Renal pelvis (tissue), 1 donor: ENCODE measurements at regions not wholly inside any gene's neighbourhood (a gene's known extent, or its start where the extent isn't known, plus 50 kb on each side); places are given as distances from the start of the nearest gene placed in this dataset.
A peak's percentile ranks its signal among the peaks of the same experiment; 100 is the strongest.

Experiments used
- DNase-seq: peaks from one replicate; pipeline ENCODE4 v3.0.0-alpha.2; 2013

DNA sequence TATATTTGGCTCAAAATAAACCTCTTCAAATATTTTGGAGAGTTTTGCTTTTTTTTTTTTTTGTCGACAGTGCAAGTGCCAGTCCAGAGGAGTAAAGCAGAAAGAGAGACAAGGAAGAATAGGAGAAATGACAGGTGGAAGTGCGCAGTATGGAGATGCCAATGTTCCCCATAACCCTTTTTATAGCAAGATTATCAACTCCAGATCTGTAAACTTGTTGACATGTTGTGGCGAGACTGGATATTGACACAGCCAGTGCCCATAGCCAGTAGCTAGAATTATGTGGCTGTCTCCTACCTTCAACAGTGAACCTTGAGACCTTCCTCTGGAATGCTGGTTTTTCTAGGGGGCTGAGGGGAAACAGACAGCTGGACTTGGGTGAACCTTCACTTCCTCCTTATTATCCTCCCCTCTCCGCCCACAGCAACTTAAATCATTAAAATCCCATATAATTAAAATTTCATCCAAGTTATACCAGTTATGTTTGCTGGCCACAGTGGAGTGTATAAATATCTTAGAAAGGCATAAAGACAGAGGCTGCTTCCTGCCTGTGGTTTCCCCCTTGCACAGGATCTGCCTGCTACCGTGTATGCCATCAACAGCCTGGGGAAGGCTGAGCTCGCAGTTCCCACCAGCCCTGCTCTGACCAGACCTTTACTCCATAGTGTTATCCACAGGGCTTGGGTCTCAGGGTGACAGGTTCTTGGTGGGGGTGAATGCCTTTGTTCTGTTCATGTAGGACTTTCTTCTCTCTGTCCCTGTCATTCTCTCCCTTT is 112.3 kb upstream of the ANKH start:
- no peak for DNase-seq

DNA sequence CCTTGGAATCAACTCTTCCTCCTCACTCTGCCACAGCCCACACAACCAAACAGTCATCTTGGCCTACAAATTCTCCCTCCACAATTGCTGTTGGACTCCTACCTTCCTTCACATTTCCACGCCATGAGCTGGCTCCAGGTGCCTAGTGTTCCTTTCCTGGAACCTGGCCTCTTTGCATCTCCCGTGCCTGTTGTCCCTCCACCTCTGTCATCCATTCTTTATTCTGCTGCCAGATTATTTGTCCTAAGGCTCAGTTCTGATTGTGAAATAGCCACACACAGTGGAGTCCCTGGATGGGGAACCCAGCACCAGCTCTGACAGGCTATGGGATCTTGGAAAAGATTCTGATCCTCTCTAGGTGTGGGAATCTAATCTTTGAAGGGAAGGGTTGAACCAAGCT is 109.1 kb upstream of the ANKH start:
- DNase-seq, result no peak

DNA sequence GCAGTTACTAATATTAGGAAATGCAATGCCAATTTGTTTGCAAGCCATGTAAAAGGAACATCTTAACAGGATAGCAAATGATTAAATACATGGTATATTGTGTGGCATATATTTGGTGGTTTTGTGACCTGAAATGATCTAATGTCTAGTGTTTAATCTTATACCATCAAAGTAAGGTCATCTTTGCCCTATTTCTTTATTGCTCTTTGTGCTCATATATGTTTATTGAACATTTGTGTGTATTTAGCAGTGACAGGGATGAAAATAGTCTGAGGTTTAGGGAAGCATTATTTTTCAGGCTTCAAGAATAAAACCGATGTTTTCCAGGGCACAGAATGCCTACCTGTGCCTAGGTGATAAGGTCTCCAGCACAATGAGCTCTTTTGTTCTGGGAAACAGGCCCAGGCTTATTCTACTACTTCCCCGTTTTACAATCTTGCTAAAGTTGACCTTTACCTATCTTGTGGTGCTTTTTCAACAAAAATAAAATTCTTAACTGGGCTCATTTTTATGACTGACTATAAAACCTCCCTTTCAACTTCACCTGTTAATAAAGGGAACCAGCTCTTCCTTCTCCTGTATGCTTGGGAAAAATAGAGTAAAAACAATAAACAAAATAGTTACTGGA is 105.6 kb upstream of the ANKH start:
- no peak for DNase-seq

- peak; percentile 33 for DNase-seq
These were observed 104.9 kb upstream of the ANKH start for GRCh38 chr5:14976486-14976885.

DNA sequence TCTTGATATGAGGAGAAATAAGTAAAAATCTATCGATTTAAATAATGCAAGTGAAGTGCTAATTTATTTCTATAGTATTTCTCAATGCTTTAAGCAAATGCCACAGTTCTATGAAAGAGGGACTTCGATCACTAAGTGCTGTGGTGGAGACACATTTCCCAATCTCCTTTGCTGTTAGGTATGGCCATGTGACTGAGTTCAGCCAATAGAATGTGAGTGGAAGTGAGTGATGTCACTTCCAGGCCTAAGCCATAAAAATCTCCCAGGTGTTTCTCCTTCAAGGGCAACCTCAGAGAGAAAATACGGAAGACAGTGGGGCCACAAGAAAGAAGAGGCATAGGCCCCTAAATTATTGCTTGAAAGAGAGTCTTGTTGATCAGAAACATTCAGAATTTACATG is 100.3 kb upstream of the ANKH start:
- no peak for DNase-seq

GRCh38 chr5:14968796-14969195 is 97.2 kb upstream of the ANKH start:
- no peak for DNase-seq

- no peak for DNase-seq
These were observed 95.6 kb upstream of the ANKH start for GRCh38 chr5:14967166-14967565.

- DNase-seq, result no peak
These were observed 94.2 kb upstream of the ANKH start for GRCh38 chr5:14965815-14966214.

GRCh38 chr5:14962604-14963003 is 91.0 kb upstream of the ANKH start:
- no peak for DNase-seq

DNA sequence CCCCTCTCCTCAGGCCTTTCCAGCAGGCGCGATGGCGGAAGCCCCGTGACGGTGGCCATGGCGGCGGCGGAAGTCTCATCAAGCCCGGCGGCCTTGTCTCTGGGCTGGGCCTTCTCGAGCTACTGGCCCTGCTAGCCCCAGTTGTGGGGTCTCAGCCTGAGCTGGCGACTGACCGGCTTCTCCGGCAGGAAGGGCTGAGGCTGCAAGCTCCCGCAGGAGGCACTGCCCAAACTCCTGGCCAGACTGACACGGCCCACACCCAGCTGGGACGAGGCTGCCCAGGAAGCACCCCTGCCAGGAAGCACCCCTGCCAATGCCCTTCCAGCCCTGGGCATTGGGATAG is 88.5 kb upstream of the ANKH start:
- no peak for DNase-seq

- no peak for DNase-seq
These were observed 88.0 kb upstream of the ANKH start for GRCh38 chr5:14959399-14960119.

GRCh38 chr5:14958188-14958587 is 86.6 kb upstream of the ANKH start:
- DNase-seq, result no peak

DNA sequence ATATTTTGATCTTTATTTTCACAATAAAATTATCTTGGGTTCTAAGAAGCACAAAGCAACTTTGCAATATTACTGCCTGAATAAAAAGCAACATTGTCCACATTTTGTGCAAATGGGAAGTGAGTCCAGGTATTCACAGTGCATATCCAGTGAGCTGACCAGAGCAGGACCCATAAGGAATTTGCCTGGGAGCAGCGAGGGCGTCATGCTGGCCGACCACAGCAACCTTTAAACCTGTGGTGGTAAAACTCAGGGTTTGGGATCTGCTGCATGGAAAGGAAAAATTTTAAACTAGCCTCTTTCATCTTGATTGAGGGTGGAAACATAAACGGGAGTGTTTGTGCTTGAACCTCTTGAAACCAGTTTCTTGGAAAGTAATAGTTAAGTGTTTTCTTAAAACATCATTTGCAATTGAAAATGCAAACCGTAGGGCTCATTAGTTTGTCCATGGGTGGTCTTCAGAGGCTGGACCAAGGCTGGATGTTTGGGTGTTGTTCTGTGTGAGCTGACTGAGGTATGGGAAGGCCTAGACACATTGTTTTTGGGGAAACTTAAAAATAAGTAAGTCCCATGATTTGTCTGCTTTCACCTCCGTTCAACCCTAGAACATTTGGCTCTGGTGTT is 85.0 kb upstream of the ANKH start:
- no peak for DNase-seq

GRCh38 chr5:14954616-14955343 is 83.2 kb upstream of the ANKH start:
- no peak for DNase-seq

DNA sequence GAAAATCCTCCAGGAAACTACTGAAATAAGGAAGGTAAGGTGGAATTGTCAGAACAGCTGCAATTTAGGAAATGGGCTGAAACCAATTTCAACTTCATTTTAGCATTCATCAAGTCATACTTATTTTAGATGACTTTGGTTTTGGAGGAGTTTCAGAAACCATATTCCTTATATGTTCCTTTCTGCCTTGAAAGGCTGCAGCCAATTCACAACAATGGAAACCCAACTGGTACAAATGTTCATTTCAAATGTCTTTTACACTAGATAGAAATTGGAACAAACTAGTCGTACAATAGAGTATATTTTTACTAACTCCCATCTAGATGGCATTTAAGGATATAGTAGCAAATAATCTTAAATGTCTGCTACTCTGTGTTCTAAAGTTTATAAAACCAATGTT is 82.6 kb upstream of the ANKH start:
- no peak for DNase-seq

GRCh38 chr5:14953075-14953607 is 81.6 kb upstream of the ANKH start:
- no peak for DNase-seq

GRCh38 chr5:14948383-14948782 is 76.8 kb upstream of the ANKH start:
- no peak for DNase-seq

DNA sequence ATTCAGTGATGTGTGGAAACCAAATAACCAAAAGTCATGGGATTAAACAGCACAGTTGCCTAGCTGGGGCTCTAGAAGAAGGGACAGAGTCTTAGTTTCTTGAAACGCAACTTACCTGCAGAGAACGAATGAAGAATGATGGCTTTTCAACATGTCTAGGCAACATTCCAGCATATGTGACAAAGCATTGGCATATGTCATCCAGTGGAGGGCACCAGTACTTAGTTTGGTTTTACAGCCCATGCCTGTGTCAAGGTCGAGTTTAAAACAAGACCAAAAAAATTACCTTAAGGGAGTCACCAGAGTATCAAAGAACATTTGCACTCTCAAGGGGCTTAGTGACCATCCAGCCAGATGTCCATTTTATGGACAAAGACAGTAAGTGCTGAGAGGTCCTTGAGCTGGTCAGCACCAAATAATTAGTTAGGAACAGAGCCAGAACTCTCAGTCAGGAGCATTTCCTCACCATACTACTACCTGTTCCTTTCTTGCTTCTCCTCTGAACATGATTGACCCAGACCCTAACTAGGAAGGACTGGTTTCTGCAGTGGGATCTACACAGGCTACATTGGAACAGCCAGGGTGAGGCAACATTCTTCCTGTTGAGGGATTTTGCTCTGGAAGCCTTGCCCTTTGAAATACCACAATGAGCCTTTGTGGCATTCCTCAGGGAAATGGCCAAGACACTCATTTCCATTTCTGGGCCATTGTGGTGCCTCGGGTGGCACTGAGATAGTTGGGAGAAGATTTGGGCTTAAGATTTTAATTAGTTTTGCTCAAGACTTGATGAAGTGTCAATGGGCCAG is 75.4 kb upstream of the ANKH start:
- no peak for DNase-seq

DNA sequence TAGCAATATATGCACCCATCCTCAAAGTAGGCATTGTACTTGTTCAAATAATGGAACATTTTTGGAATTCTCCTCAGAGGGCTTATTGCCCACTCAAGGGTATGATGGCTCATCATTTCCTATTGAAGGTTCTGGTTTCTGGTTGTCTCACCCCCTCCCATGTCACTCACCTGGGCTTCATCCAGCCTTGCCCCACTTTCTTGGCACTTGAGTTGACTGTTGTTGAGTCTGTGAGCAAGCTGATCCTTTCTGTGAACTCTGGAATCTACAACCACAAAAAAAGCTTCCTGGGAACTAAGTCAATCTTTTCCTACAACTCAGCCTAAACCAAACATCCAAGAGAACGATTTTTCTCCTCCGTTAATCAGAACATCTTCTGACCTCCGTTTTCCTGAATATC is 73.9 kb upstream of the ANKH start:
- DNase-seq, result no peak

GRCh38 chr5:14944996-14945395 is 73.4 kb upstream of the ANKH start:
- no peak for DNase-seq

GRCh38 chr5:14944350-14944739 is 72.8 kb upstream of the ANKH start:
- DNase-seq, result no peak
